Tibial nerve (tissue), 4 donors: ENCODE measurements at regions not wholly inside any gene's neighbourhood (a gene's known extent, or its start where the extent isn't known, plus 50 kb on each side); places are given as distances from the start of the nearest gene placed in this dataset.

ENCODE experiments used
- EP300 ChIP-seq, 2 donors: sonication (generic); formaldehyde crosslinking; IDR thresholded peaks; one replicate each; pipeline ENCODE4 v1.6.1; 2017; ENCODE audit warnings: antibody characterized with exemption in 2 of 2, mild to moderate bottlenecking in 1 of 2
- POLR2A ChIP-seq, 2 donors: fragments of 450-650 bp; IDR thresholded peaks; one replicate each; pipeline ENCODE4 v1.6.1; 2017; ENCODE audit warnings: antibody characterized with exemption in 2 of 2, mild to moderate bottlenecking in 2 of 2, moderate library complexity in 2 of 2
- TF ChIP-seq, protein P1 (sequence below), 5 experiments: fragments of 200-600 bp in 3 of 5; fragments of 450-650 bp in 2 of 5; sonication (generic) in 3 of 5; IDR thresholded peaks; one replicate each; pipeline ENCODE4 v1.5.1; 2016 to 2019; ENCODE audit warnings: antibody characterized with exemption in 5 of 5, mild to moderate bottlenecking in 3 of 5, moderate library complexity in 2 of 5

DNA sequence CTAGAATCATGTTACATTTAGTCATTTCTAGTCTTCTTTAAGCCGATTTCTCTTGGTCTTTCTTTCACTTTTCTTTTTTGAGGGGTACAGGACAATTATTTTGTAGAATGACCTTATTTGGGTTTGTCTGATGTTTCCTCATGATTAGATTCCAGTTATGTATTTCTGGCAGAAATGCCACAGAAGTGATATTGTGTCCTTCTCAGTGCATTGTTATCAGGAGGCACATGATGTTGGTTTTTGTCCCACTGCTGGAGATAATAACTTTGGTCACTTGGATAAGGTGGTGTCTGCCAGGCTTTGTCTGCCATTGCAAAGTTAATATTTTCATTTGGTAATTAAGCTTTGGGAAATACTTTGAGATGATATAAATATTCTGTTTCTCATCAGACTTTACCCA is 100.3 kb downstream of the RRM1 start:
- TF ChIP-seq, protein P1, sequence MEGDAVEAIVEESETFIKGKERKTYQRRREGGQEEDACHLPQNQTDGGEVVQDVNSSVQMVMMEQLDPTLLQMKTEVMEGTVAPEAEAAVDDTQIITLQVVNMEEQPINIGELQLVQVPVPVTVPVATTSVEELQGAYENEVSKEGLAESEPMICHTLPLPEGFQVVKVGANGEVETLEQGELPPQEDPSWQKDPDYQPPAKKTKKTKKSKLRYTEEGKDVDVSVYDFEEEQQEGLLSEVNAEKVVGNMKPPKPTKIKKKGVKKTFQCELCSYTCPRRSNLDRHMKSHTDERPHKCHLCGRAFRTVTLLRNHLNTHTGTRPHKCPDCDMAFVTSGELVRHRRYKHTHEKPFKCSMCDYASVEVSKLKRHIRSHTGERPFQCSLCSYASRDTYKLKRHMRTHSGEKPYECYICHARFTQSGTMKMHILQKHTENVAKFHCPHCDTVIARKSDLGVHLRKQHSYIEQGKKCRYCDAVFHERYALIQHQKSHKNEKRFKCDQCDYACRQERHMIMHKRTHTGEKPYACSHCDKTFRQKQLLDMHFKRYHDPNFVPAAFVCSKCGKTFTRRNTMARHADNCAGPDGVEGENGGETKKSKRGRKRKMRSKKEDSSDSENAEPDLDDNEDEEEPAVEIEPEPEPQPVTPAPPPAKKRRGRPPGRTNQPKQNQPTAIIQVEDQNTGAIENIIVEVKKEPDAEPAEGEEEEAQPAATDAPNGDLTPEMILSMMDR (IDR thresholded peaks at IDR 0.05) = no peak
- TF ChIP-seq POLR2A (IDR thresholded peaks at IDR 0.05) (no peak), EP300 (IDR thresholded peaks at IDR 0.05) (no peak)
